ENCODE measurements at regions not wholly inside any gene's neighbourhood (a gene's known extent, or its start where the extent isn't known, plus 50 kb on each side); places are given as distances from the start of the nearest gene placed in this dataset.

GRCh38 chr19:32091241-32091640 lies 254.2 kb upstream of the ZNF507 start:
- no peak for TF ChIP-seq CTCF (IDR thresholded peaks at IDR 0.05; ENCODE audit: low read depth, low read length, poor library complexity, severe bottlenecking)
- TF ChIP-seq EZH2phosphoT487 (IDR thresholded peaks at IDR 0.05; ENCODE audit: borderline replicate concordance, low read length): no peak
